Forelimb muscle (tissue), 1 donor: ENCODE measurements at regions not wholly inside any gene's neighbourhood (a gene's known extent, or its start where the extent isn't known, plus 50 kb on each side); places are given as distances from the start of the nearest gene placed in this dataset.
A peak's percentile ranks its signal among the peaks of the same experiment; 100 is the strongest.

Source experiments
- DNase-seq: peaks from one replicate; pipeline ENCODE4 v3.0.0-alpha.2; 2013; ENCODE audit warnings: low read depth

GRCh38 chr4:32396507-32397070 lies 1676.4 kb downstream of the PCDH7 start:
- DNase-seq = no peak

- DNase-seq = no peak
Measured at GRCh38 chr4:32400870-32401269, 1680.7 kb downstream of the PCDH7 start.

- no peak for DNase-seq
Measured at GRCh38 chr4:32417113-32417704, 1697.0 kb downstream of the PCDH7 start.

- no peak for DNase-seq
Measured at GRCh38 chr4:32423267-32423666, 1703.1 kb downstream of the PCDH7 start.

- no peak for DNase-seq
Measured at GRCh38 chr4:32425243-32425642, 1705.1 kb downstream of the PCDH7 start.

- peak; percentile 46 for DNase-seq
Measured at GRCh38 chr4:32427566-32427965, 1707.4 kb downstream of the PCDH7 start.

- no peak for DNase-seq
Measured at GRCh38 chr4:32429151-32429550, 1709.0 kb downstream of the PCDH7 start.

- no peak for DNase-seq
Measured at GRCh38 chr4:32435308-32435707, 1715.1 kb downstream of the PCDH7 start.

GRCh38 chr4:32436816-32437215 lies 1716.6 kb downstream of the PCDH7 start:
- DNase-seq = no peak

- DNase-seq = no peak
Measured at GRCh38 chr4:32440391-32440790, 1720.2 kb downstream of the PCDH7 start.

- no peak for DNase-seq
Measured at GRCh38 chr4:32454482-32454881, 1734.3 kb downstream of the PCDH7 start.

GRCh38 chr4:32455231-32455630 lies 1735.1 kb downstream of the PCDH7 start:
- no peak for DNase-seq

GRCh38 chr4:32460972-32461371 lies 1740.8 kb downstream of the PCDH7 start:
- DNase-seq = no peak

- no peak for DNase-seq
Measured at GRCh38 chr4:32462944-32463343, 1742.8 kb downstream of the PCDH7 start.

- DNase-seq = no peak
Measured at GRCh38 chr4:32470087-32470585, 1750.0 kb downstream of the PCDH7 start.

- no peak for DNase-seq
Measured at GRCh38 chr4:32472918-32473317, 1752.7 kb downstream of the PCDH7 start.

- DNase-seq = no peak
Measured at GRCh38 chr4:32475710-32476109, 1755.5 kb downstream of the PCDH7 start.

GRCh38 chr4:32477518-32477917 lies 1757.3 kb downstream of the PCDH7 start:
- DNase-seq = no peak

- peak; percentile 11 for DNase-seq
Measured at GRCh38 chr4:32485956-32486355, 1765.8 kb downstream of the PCDH7 start.

GRCh38 chr4:32488690-32489089 lies 1768.5 kb downstream of the PCDH7 start:
- DNase-seq = no peak

- no peak for DNase-seq
Measured at GRCh38 chr4:32499171-32499570, 1779.0 kb downstream of the PCDH7 start.

- DNase-seq = no peak
Measured at GRCh38 chr4:32503241-32503640, 1783.1 kb downstream of the PCDH7 start.

GRCh38 chr4:32506067-32506466 lies 1785.9 kb downstream of the PCDH7 start:
- no peak for DNase-seq

- peak; percentile 41 for DNase-seq
Measured at GRCh38 chr4:32519060-32519459, 1798.9 kb downstream of the PCDH7 start.
